DMS53 treated with DMSO at 0.1 percent for 48 hours (cell line): ENCODE measurements at regions not wholly inside any gene's neighbourhood (a gene's known extent, or its start where the extent isn't known, plus 50 kb on each side); places are given as distances from the start of the nearest gene placed in this dataset.

Experiments used
- DNase-seq: peaks from one replicate; lab custom pipeline; 2025; ENCODE audit not compliant: unreplicated experiment; lab: John Stamatoyannopoulos, UW

DNA sequence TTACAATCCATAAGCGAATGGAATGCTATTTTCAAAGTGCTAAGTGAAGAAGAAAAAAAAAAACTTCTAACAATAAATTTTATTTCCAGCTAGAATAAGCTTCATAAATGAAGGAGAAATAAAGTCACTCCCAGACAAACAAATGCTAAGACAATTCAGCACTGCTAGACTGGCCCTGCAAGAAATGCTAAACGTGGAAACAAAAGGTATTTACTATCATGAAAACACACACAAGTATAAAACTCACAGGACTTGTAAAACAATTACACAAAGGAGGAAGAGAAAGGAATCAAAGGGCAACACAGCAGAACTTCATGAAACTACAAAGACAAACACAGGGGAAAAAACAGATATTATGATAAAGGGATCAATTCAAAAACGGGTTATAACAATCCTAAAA is 85.8 kb upstream of the NELL2 start:
- no peak for DNase-seq

DNA sequence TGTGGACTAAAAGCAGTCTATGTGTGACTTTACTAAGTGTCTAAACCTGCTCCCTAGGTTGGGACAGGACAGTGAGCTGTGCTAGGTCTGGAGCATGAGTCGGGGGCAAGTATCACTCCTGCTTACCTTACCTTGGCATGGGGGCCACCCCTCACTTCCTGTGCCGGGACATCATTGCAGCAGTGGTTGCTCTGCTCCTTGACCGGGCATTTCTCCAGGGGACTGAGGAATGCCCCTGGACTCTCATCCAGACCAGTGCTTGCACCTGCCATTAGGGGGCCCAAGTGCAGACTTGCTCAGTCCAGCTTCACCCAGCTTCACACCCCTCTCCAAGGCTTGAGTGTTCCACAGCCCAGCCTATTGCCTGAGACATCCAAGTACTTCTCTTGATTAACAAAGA is 84.7 kb upstream of the NELL2 start:
- no peak for DNase-seq

DNA sequence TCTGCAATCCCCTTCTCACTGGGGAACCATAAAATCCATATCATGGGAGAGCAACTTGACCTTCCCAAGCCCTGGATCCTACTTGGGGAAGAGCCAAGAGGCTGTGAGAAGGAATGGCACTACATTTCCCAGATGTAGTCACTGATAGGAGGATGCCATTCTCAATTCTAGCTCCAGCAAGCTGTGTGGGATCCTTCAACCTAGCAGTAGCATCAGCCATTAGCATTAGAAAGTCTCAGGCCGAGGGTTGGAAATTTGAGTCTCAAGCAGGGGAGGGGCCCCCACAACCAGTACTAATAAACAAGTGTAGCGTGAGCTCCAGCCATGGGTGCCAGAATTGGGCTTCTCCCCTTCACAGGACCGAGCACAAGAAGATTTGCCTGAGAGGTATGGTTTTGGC is 84.3 kb upstream of the NELL2 start:
- no peak for DNase-seq

DNA sequence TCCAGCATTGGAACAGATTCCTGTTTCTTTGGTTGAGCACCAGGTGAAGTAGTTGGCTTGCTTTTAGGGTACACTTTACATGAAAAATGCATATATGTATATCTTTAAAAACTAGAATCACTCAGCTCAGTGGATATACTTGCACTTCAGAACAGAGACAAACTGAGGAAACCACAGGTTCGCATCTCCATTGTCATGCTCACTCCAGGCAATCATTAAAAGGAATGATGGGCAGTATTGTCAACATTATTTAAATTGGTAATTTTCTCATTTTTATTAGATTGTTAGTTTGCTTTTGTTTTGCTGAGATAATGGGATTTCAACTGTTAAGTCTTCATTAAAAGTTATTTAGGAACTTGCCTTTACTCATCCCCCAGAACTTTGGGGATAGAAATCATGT is 71.0 kb upstream of the NELL2 start:
- no peak for DNase-seq

DNA sequence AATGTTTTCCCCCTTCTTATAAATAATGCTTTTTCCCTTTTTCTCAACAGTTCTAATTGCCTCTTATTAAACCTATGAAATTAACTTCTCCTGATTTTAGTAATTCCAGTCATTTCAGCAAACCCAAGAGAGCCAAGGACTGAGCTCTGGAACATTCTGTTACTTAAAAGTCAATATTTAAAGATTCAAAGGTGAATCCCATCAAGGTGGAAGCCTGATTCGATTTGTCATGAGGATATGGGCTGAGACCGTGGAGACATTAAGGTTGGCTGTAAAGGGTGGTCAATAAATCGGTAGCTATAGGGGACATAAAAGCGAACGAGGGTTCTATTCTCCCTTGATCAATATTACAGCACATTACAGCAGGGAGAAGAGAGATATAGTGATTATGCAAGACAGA is 66.6 kb upstream of the NELL2 start:
- DNase-seq, result no peak

DNA sequence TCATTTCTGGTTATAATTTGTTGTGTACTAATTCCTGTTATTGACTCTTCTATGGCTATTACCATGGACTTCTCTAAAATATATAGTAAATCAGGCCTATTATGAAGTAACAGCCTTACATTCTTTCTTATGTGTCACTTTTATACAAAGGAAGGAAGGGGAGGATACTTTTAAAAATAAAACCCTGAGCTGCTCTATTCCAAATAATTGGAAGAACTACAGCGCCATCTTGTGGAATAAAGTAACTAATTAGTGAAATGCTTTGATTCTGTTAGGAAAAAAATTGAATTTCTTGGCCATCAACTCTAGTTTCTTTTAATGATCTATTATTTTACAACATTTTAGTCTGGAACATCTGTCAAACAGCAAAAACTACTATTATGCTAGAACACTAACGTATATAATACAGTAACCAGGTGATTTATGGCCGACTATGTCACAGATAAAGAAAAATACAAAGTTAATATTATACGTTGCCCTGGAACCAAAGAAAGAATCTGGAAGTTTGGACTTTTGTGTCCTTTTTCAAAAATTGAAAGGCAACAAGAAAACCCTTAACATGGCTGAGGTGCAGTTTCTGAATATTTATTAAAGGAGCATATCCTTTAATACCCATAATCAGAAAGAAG is 55.0 kb upstream of the NELL2 start:
- DNase-seq, result peak; percentile 96

DNA sequence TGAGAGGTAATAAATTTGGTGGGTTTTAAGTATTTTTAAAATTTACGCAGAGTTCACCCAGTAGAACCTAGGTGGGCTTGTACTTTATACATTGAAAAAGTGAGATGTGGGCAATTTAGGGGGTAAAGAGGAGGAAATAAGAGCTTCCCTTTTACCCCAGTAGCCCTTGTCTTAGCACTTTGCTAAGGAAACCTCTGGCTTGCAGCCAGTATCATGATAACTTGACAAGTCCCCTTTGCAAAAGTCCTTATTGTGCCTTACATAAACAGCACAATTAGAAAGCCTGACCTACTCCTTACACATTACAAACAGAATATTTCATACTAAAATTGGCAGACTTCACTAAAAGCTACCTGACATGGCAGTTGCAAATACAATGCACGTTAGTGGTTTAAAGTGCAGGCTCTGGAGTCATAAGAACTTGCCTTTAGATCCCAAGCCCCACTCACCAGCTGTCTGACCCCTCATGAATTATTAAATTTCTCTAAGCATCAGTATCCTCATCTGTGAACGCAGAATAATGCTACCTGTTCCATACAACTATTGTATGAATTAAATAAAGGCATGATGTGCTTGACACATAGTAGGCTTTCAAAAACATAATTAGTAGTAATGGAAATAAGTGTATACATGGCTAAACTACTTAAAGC is 53.2 kb upstream of the NELL2 start:
- no peak for DNase-seq
